GM12892 (cell line): ENCODE measurements at regions not wholly inside any gene's neighbourhood (a gene's known extent, or its start where the extent isn't known, plus 50 kb on each side); places are given as distances from the start of the nearest gene placed in this dataset.

ENCODE experiments used
- POLR2A ChIP-seq: IDR thresholded peaks from 2 replicates; pipeline ENCODE4 v1.6.1; 2011; ENCODE audit warnings: low read depth, low read length, control low read depth
- POLR2AphosphoS5 ChIP-seq: IDR thresholded peaks from 2 replicates; pipeline ENCODE4 v1.6.1; 2011; ENCODE audit warnings: low read depth, low read length, control low read depth
- TAF1 ChIP-seq: IDR thresholded peaks from 2 replicates; pipeline ENCODE4 v1.6.1; 2011; ENCODE audit warnings: low read depth, mild to moderate bottlenecking, control low read depth, low read length, borderline replicate concordance

DNA sequence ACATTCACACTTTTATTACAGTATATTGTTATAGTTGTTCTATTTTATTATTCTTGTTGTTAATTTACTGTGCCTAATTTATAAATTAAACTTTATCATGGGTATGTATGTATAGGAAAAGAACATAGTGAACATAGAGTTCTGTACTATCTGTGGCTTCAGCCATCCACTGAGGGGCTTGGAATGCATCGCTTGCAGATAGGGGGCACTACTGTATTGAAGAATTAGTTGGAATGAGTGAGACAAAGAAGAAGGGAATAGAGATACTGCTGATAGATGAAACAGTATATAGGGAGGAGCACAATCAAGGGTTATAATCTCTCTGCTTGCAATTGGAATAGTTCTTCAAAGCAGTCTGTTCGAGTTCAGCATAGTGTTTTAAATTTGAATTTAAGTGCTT is 432.2 kb downstream of the RAB38 start:
- TF ChIP-seq POLR2AphosphoS5 (no peak), POLR2A (no peak), TAF1 (no peak)
